WI38 (cell line): ENCODE measurements at regions not wholly inside any gene's neighbourhood (a gene's known extent, or its start where the extent isn't known, plus 50 kb on each side); places are given as distances from the start of the nearest gene placed in this dataset.

Source experiments
- H3K4me3 ChIP-seq: 2 replicates; pipeline ENCODE4 v1.5.1; 2011; ENCODE audit warnings: low read depth, mild to moderate bottlenecking, control low read depth, low read length
- CTCF ChIP-seq: IDR thresholded peaks from 2 replicates; pipeline ENCODE4 v1.5.1; 2012; ENCODE audit warnings: low read depth, mild to moderate bottlenecking, control low read depth, low read length

DNA sequence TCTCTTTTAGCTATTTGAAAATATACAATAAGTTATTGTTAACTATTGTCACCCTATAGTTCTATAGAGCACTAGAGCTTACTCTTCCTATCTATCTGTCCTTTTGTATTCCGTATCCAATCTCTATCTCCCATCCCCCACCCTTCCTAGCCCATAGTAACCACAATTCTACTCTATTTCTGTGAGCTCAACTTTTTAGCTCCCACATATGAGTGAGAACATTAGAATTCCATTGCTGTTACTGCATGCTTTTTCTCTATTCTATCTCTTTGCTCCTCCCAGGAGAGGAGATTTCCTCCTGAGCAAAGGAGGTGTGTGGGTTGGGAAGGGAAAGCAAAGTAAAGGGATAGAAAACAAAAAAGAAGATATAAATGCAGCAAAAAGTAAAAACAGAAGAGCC, 105.6 kb upstream of the SLC4A7 start:
- no peak overlapping the region for H3K4me3 ChIP-seq
- TF ChIP-seq CTCF: no peak

GRCh38 chr3:27585429-27585828, 101.2 kb upstream of the SLC4A7 start:
- H3K4me3 ChIP-seq: no peak overlapping the region
- TF ChIP-seq CTCF: no peak

GRCh38 chr3:27584874-27585273, 100.7 kb upstream of the SLC4A7 start:
- TF ChIP-seq CTCF: no peak

DNA sequence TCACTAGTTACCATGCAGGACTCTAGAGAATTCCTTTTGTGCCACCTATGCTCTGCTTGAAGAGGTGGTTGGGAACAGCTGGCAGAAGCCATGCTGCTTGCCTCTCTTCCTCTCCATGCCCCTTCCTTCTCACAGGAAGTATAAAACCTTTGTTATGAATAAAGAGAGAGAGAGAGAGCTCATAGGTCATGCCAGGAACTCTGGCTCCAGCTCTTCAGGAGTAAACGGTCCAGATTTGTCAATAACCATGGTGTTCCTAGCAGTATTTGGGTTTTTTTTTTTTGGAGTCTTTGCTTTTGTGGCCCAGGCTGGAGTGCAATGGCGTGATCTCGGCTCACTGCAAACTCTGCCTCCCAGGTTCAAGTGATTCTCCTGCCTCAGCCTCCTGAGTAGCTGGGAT, 97.7 kb upstream of the SLC4A7 start:
- no peak overlapping the region for H3K4me3 ChIP-seq
- no peak for TF ChIP-seq CTCF

More at GRCh38 chr3:27584874-27585273, 100.7 kb upstream of the SLC4A7 start:
- H3K4me3 ChIP-seq: no peak overlapping the region

DNA sequence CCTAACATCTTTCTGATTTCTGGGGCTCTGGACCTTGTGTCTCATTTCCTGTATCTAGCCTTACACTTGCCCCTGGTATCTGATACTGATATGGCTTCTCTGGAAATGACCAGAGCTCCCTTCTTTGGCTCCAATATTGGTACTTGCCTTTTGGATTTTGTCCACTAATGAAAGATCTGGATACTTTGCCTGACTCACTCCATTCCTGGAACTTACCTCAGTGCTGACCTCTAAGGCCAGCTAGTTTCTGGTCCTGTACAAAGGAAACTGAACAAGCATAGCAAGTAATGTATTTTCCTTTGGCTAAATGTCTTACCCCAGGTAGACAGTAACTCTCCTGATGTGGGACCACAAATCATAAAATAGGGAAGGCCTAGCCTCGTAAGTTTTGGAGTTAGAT, 93.8 kb upstream of the SLC4A7 start:
- no peak for TF ChIP-seq CTCF
- H3K4me3 ChIP-seq: no peak overlapping the region

DNA sequence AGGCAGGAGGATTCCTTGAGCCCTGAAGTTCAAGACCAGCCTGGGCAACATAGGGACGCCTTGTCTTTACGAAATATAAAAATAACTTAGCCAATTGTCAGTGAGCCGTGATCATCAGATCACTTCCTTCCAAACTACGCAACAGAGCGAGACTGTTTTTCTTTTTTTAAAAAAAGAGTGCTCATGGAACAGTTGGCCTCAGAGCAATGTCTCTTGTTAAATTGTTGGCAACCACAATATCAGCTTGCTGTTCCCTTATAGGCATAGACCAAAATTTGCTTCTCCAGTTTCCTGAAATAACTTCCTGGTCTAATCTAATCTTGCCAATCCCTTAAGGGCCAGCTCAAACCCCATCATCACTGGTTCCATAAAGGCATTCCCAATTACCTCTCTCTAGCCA, 93.3 kb upstream of the SLC4A7 start:
- no peak overlapping the region for H3K4me3 ChIP-seq
- no peak for TF ChIP-seq CTCF

DNA sequence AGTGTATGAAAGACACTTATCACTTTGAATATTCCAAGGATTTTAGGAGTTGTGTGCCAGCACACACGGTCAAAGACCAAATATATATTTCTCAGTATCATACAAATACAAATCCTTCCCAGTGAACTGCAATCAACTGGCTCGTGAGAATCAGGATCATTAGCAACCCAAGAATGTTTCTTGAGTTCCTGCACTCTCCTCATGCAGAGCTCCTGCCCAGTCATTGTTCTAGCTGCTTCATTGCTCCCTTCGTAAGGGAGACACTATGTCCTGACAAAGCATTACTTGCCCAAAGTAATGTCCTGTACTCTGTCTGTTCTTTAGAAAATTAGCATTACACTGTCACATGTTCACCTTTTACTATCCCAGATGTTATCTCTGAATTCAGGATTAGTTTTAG, 92.0 kb upstream of the SLC4A7 start:
- no peak overlapping the region for H3K4me3 ChIP-seq
- no peak for TF ChIP-seq CTCF
